Psoas muscle (tissue), 7 donors: ENCODE measurements at regions not wholly inside any gene's neighbourhood (a gene's known extent, or its start where the extent isn't known, plus 50 kb on each side); places are given as distances from the start of the nearest gene placed in this dataset.

Source experiments
- ATAC-seq, 4 donors: fragments of 200-7000 bp; cut with Tn5 transposase; one replicate each; pipeline ENCODE4 v1.9.1; 2020; ENCODE audit warnings: moderate library complexity in 3 of 4, mild to moderate bottlenecking in 2 of 4
- DNase-seq, 2 donors: peaks; one replicate each; pipeline ENCODE4 v3.0.0-alpha.2; 2020
- H3K27ac ChIP-seq: fragments of 200-600 bp; one replicate; pipeline ENCODE4 v1.8.0; 2022
- H3K27me3 ChIP-seq, 3 donors: fragments of 200-600 bp in 1 of 3; one replicate each; pipeline versions ENCODE4 v1.6.1 to v1.8.0; 2013 to 2022; ENCODE audit warnings: low read length in 2 of 3, mild to moderate bottlenecking in 2 of 3, moderate library complexity in 1 of 3; ENCODE audit not compliant: insufficient read depth in 3 of 3
- H3K36me3 ChIP-seq, 2 donors: fragments of 200-600 bp in 1 of 2; one replicate each; pipeline versions ENCODE4 v1.6.1 to v1.8.0; 2013 to 2022; ENCODE audit warnings: low read depth in 1 of 2, mild to moderate bottlenecking in 1 of 2, moderate library complexity in 1 of 2; ENCODE audit not compliant: insufficient read depth in 1 of 2
- H3K4me1 ChIP-seq: fragments of 200-600 bp; one replicate; pipeline ENCODE4 v1.8.0; 2022
- H3K4me3 ChIP-seq: fragments of 200-600 bp; one replicate; pipeline ENCODE4 v1.8.0; 2022; ENCODE audit warnings: mild to moderate bottlenecking
- H3K9me3 ChIP-seq: fragments of 200-600 bp; one replicate; pipeline ENCODE4 v1.8.0; 2022
- CTCF ChIP-seq: fragments of 200-600 bp; IDR thresholded peaks from one replicate; pipeline ENCODE4 v1.8.0; 2022; ENCODE audit warnings: antibody characterized with exemption
- WGBS, 3 donors: extraction: QIAGEN DNeasy Blood & Tissue Kit; methylation state at CpG; one replicate each; pipeline versions ENCODE4 v1.1.6 to v1.1.7; 2013; 5-methylcytosine and 5-hydroxymethylcytosine counted together
- intact Hi-C, 2 donors: fragments of 100-400 bp; cut with DNase I; formaldehyde crosslinking; loops; one replicate each; pipeline versions ENCODE4 v1.11.0 to v1.14.2; 2022
- donor health status: healthy with polysubstance abuse.
- donor health status: DM: no; HTN: no; CAD: no; lungs with moderate emphysema.
- donor health status: Bipolar disorder and iron deficiency.
- donor health status: healthy.
- donor health status: DM: yes; HTN: yes; CAD: no.
- donor health status: DM: no; HTN: no; CAD: no.
- donor health status: DM: yes; HTN: yes; CAD: no.

DNA sequence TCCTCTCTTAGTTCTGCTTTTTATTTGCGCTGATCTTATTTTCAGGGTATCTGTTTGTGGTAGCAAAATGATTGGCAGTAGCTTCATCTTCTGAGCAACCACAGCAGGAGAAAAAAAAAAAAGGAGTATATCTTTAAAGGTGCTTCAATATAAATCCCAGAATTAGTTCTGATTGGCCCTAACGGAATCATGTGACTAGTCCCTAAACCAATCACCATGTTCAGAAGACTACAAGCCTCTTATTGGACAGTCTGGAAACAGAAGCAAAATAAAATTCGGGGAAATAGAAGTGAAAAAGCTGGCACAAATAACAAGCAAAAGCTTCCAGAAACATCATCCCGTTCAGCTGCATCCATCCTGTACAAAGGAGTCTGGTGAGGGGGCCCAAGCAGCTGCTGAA lies 49.9 kb upstream of the PTPRO start:
- DNase-seq (no peak), ATAC-seq (no peak)
- TF ChIP-seq CTCF: no peak
- Histone ChIP-seq H3K4me1 (no peaks in the 10 kb centered on the region), H3K27me3 (no peaks in the 10 kb centered on the region), H3K27ac (no peak overlapping the region), H3K36me3 (no peaks in the 10 kb centered on the region), H3K4me3 (no peak overlapping the region), H3K9me3 (no peaks in the 10 kb centered on the region)
- 78 to 80% (median 80%) methylated on average over 4 of the region's 4 CpGs for WGBS, 3 donors
- intact Hi-C loops: loop anchor here in 1 of 2 donors (2.0 to 10.0 kb wide), 3 partner anchors 46 to 605 kb away; partner anchors contain the start of gene ART4
